ENCODE measurements at regions not wholly inside any gene's neighbourhood (a gene's known extent, or its start where the extent isn't known, plus 50 kb on each side); places are given as distances from the start of the nearest gene placed in this dataset.

GRCh38 chr13:31068119-31068423 is 93.6 kb downstream of the HSPH1 start:
- no peaks in the 10 kb centered on the region for H3K36me3 Mint-ChIP-seq (ENCODE audit: low read depth)
- no peak overlapping the region for H3K27ac Mint-ChIP-seq (ENCODE audit: unreplicated experiment)
- peaks cover 6% of the 10 kb centered on the region for H3K9me3 Mint-ChIP-seq
- no peaks in the 10 kb centered on the region for H3K4me1 Mint-ChIP-seq
- no peak overlapping the region for H3K4me3 Mint-ChIP-seq
- TF ChIP-seq, protein P1, sequence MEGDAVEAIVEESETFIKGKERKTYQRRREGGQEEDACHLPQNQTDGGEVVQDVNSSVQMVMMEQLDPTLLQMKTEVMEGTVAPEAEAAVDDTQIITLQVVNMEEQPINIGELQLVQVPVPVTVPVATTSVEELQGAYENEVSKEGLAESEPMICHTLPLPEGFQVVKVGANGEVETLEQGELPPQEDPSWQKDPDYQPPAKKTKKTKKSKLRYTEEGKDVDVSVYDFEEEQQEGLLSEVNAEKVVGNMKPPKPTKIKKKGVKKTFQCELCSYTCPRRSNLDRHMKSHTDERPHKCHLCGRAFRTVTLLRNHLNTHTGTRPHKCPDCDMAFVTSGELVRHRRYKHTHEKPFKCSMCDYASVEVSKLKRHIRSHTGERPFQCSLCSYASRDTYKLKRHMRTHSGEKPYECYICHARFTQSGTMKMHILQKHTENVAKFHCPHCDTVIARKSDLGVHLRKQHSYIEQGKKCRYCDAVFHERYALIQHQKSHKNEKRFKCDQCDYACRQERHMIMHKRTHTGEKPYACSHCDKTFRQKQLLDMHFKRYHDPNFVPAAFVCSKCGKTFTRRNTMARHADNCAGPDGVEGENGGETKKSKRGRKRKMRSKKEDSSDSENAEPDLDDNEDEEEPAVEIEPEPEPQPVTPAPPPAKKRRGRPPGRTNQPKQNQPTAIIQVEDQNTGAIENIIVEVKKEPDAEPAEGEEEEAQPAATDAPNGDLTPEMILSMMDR (conservative IDR thresholded peaks at IDR 0.05) = no peak
- no peak for DNase-seq (ENCODE audit: low read depth, low spot score)
- peaks cover 2% of the 10 kb centered on the region for H3K27me3 Mint-ChIP-seq (ENCODE audit: low read depth)

DNA sequence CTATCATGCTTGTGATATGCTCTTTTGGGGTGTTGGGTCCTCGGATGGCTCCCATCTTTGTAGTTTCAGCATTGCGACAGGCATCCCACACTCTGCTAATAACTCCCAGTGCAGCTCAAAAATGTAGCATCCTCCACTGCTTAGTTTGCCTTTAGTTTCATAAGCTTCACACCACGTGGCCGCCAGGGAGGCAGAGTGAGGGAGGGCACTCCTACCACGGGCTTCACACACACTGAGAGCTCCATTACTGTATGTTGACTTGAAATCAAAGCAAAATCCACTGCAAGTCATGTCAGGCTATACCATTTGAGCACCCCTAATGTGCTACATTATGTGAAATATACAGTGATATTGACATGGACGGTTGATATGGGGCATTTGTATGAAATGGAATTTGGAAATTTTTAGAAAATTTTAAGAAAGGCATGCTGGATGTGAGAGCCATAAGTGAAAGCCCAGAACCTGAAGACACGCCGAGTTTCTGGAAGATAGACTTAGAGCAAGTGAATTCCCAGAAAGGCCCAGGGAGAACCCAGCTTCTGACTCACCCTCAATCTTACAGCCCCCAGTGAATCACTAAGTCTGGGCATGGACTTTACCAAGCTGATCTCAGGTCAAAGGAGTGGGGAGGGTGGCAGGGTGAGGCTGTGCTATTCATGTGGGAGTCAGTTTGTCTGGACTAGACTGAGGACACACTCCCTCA is 94.1 kb downstream of the HSPH1 start:
- H3K27me3 Mint-ChIP-seq (ENCODE audit: low read depth) = peaks cover 2% of the 10 kb centered on the region
- H3K27ac Mint-ChIP-seq (ENCODE audit: unreplicated experiment) = no peak overlapping the region
- TF ChIP-seq, protein P1 (conservative IDR thresholded peaks at IDR 0.05) = no peak
- H3K4me1 Mint-ChIP-seq = no peaks in the 10 kb centered on the region
- H3K36me3 Mint-ChIP-seq (ENCODE audit: low read depth) = no peaks in the 10 kb centered on the region
- no peak for DNase-seq (ENCODE audit: low read depth, low spot score)
- peaks cover 6% of the 10 kb centered on the region for H3K9me3 Mint-ChIP-seq
- no peak overlapping the region for H3K4me3 Mint-ChIP-seq

- no peaks in the 10 kb centered on the region for H3K36me3 Mint-ChIP-seq (ENCODE audit: low read depth)
- DNase-seq (ENCODE audit: low read depth, low spot score) = no peak
These were observed 97.1 kb downstream of the HSPH1 start for GRCh38 chr13:31064636-31065035.

DNA sequence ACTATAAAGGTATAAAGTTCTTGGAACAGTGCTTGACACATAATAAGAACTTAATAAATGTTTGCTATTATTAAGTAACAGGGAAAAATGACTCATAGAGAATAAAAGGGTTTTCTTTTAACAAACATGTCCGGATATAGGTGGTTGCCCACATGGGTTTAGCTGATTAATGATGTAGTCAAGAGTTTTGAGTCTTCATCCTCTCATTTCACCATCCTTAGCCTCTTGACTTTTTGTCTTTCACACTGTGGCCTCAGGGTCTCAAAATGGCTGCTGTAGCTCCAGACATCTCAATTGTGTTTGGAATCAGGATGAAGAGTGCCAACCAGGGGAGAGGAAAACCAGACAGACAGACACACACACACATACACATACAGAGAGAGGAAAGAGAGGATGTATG is 97.9 kb downstream of the HSPH1 start:
- Mint-ChIP-seq H3K4me3 (no peak overlapping the region), H3K36me3 (ENCODE audit: low read depth) (no peaks in the 10 kb centered on the region), H3K27me3 (ENCODE audit: low read depth) (peaks cover 2% of the 10 kb centered on the region), H3K4me1 (no peaks in the 10 kb centered on the region), H3K9me3 (peaks cover 6% of the 10 kb centered on the region), H3K27ac (ENCODE audit: unreplicated experiment) (no peak overlapping the region)
- no peak for DNase-seq (ENCODE audit: low read depth, low spot score)
- TF ChIP-seq, protein P1 (conservative IDR thresholded peaks at IDR 0.05) = no peak

More at GRCh38 chr13:31064636-31065035, 97.1 kb downstream of the HSPH1 start:
- no peak overlapping the region for H3K4me3 Mint-ChIP-seq
- TF ChIP-seq, protein P1 (conservative IDR thresholded peaks at IDR 0.05) = no peak
- no peaks in the 10 kb centered on the region for H3K4me1 Mint-ChIP-seq
- peaks cover 6% of the 10 kb centered on the region for H3K9me3 Mint-ChIP-seq
- H3K27ac Mint-ChIP-seq (ENCODE audit: unreplicated experiment) = no peak overlapping the region
- H3K27me3 Mint-ChIP-seq (ENCODE audit: low read depth) = peaks cover 2% of the 10 kb centered on the region

GRCh38 chr13:31060655-31061054 is 101.0 kb downstream of the HSPH1 start:
- H3K4me1 Mint-ChIP-seq = no peaks in the 10 kb centered on the region
- H3K4me3 Mint-ChIP-seq = no peak overlapping the region
- peaks cover 2% of the 10 kb centered on the region for H3K27me3 Mint-ChIP-seq (ENCODE audit: low read depth)
- no peak overlapping the region for H3K27ac Mint-ChIP-seq (ENCODE audit: unreplicated experiment)
- no peaks in the 10 kb centered on the region for H3K36me3 Mint-ChIP-seq (ENCODE audit: low read depth)
- TF ChIP-seq, protein P1 (conservative IDR thresholded peaks at IDR 0.05) = no peak
- DNase-seq (ENCODE audit: low read depth, low spot score) = no peak
- peaks cover 6% of the 10 kb centered on the region for H3K9me3 Mint-ChIP-seq
